HepG2 (cell line): ENCODE measurements at regions not wholly inside any gene's neighbourhood (a gene's known extent, or its start where the extent isn't known, plus 50 kb on each side); places are given as distances from the start of the nearest gene placed in this dataset.

Experiments used
- ERF ChIP-seq: IDR thresholded peaks from 2 replicates; pipeline ENCODE4 v1.6.1; 2018; ENCODE audit warnings: missing biosample characterization, missing genetic modification reagents
- EZH2 ChIP-seq: conservative IDR thresholded peaks from 2 replicates; pipeline ENCODE4 v1.6.1; 2012; ENCODE audit warnings: mild to moderate bottlenecking, low read depth, low read length, moderate library complexity
- MXI1 ChIP-seq: IDR thresholded peaks from 3 replicates; pipeline ENCODE4 v1.6.1; 2012; ENCODE audit warnings: low read depth, low read length, inconsistent platforms, borderline replicate concordance
- STAT6 ChIP-seq: sonication (generic); formaldehyde crosslinking; IDR thresholded peaks from 2 replicates; pipeline ENCODE4 v1.4.0; 2020; ENCODE audit warnings: missing genetic modification reagents, mild to moderate bottlenecking, borderline replicate concordance
- ZNF232 ChIP-seq: sonication (generic); formaldehyde crosslinking; IDR thresholded peaks from 2 replicates; pipeline ENCODE4 v1.4.0; 2020; ENCODE audit warnings: missing genetic modification reagents, borderline replicate concordance

DNA sequence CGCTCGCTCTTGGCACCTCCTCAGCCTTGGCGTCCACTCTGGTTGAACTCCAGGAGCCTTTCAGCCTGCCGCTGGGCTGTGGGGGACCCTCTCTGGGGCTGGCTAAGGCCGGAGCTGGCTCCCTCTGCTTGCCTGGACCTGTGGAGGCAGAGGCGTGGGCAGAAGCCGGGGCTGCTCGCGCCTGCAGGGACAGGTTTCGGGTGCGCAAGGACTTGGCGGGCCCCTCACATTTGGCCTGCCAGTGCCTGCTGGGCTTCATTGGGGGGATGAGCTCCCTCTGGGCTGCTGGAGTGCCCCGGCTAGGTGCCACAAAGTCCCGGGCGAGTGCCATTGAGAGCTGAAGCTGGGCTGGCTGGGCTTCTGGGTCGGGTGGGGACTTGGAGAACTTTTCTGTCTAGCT lies 371.7 kb downstream of the FAM133A start:
- TF ChIP-seq EZH2 (no peak), ERF (CRISPR knock-in tag) (no peak), ZNF232 (CRISPR knock-in tag) (no peak), MXI1 (no peak), STAT6 (CRISPR knock-in tag) (no peak)
